GM12878 (cell line): ENCODE measurements at regions not wholly inside any gene's neighbourhood (a gene's known extent, or its start where the extent isn't known, plus 50 kb on each side); places are given as distances from the start of the nearest gene placed in this dataset.

Experiments used
- ATAC-seq: fragments of 200-7000 bp; cut with Tn5 transposase; 3 replicates; pipeline ENCODE4 v1.9.1; 2020; ENCODE audit warnings: mild to moderate bottlenecking, moderate library complexity
- BruUV-seq: library from RNA; stranded (reverse); fragments of 400-500 nt; replicated peaks from 2 replicates; lab custom pipeline; 2021; lab: Mats Ljungman, UMichigan
- CTCF ChIA-PET: fragments of 300-600 bp; sonication (Branson Sonifier 250); formaldehyde crosslinking; extraction: SDS; loops from one replicate; lab custom pipeline; 2021; ENCODE audit warnings: inconsistent platforms; lab: Yijun Ruan, JAX
- POLR2A ChIA-PET: fragments of 350-600 bp; formaldehyde crosslinking; extraction: SDS; loops from one replicate; lab custom pipeline; 2021; ENCODE audit warnings: inconsistent platforms; lab: Charles Lee
- RAD21 ChIA-PET: fragments of 300-600 bp; sonication (Branson Sonifier 250); formaldehyde crosslinking; loops from one replicate; lab custom pipeline; 2023; ENCODE audit warnings: antibody characterized with exemption; ENCODE audit not compliant: unreplicated experiment; lab: Charles Lee
- SMC1A ChIA-PET: fragments of 300-600 bp; sonication (Branson Sonifier 250); formaldehyde crosslinking; loops from one replicate; lab custom pipeline; 2023; ENCODE audit not compliant: unreplicated experiment, uncharacterized antibody; lab: Charles Lee
- DNase-seq: peaks from one replicate; pipeline ENCODE4 v3.0.0-alpha.2; 2011; ENCODE audit warnings: low read depth, low spot score
- FAIRE-seq: peaks from 3 replicates; lab custom pipeline; 2011; peaks lifted over from hg19 to GRCh38; lab: Jason Lieb, UNC
- H2AFZ ChIP-seq: 2 replicates; pipeline ENCODE4 v1.6.0; 2011; ENCODE audit warnings: low read depth, low read length, control low read depth; ENCODE audit not compliant: control insufficient read depth
- H3K27ac ChIP-seq: 2 replicates; pipeline ENCODE4 v1.5.1; 2011; ENCODE audit warnings: control low read depth; ENCODE audit not compliant: control insufficient read depth, insufficient read depth
- H3K27me3 ChIP-seq, 2 experiments: replicated peaks in 1 of 2; 2 replicates each; pipeline versions ENCODE4 v1.6.0 to v1.6.1; 2011; ENCODE audit warnings: low read length in 1 of 2; ENCODE audit not compliant: control insufficient read depth in 2 of 2, insufficient read depth in 2 of 2
- H3K36me3 ChIP-seq, 2 experiments: 2 replicates each; pipeline ENCODE4 v1.5.1; 2011; ENCODE audit warnings: low read length in 1 of 2; ENCODE audit not compliant: control insufficient read depth in 2 of 2, insufficient read depth in 2 of 2
- H3K4me1 ChIP-seq: 2 replicates; pipeline ENCODE4 v1.6.1; 2011; ENCODE audit warnings: mild to moderate bottlenecking, low read length, moderate library complexity, mixed read lengths; ENCODE audit not compliant: control insufficient read depth, insufficient read depth
- H3K4me2 ChIP-seq: 2 replicates; pipeline ENCODE4 v1.6.0; 2011; ENCODE audit warnings: control low read depth; ENCODE audit not compliant: control insufficient read depth, insufficient read depth
- H3K4me3 ChIP-seq: fragments of 200-600 bp; sonication (generic); 2 replicates; pipeline ENCODE4 v1.5.1; 2016
- H3K79me2 ChIP-seq: 2 replicates; pipeline ENCODE4 v1.6.0; 2011; ENCODE audit warnings: low read length; ENCODE audit not compliant: control insufficient read depth, insufficient read depth
- H3K9ac ChIP-seq: 2 replicates; pipeline ENCODE4 v1.8.0; 2011; ENCODE audit warnings: low read length, control low read depth, mixed read lengths; ENCODE audit not compliant: control insufficient read depth, insufficient read depth
- H3K9me3 ChIP-seq: replicated peaks from 3 replicates; pipeline ENCODE4 v1.5.1; 2011; ENCODE audit warnings: mild to moderate bottlenecking, low read length; ENCODE audit not compliant: control insufficient read depth, insufficient read depth
- H4K20me1 ChIP-seq: 2 replicates; pipeline ENCODE4 v1.6.0; 2011; ENCODE audit not compliant: control insufficient read depth, insufficient read depth
- BHLHE40 ChIP-seq, 2 experiments: fragments of 450-650 bp in 1 of 2; IDR thresholded peaks; 2 replicates each; pipeline ENCODE4 v1.6.1; 2011 to 2017; ENCODE audit warnings: low read depth in 2 of 2, borderline replicate concordance in 1 of 2, improper control_type of control experiment in 1 of 2, low read length in 1 of 2, mild to moderate bottlenecking in 1 of 2
- DPF2 ChIP-seq: fragments of 450-650 bp; IDR thresholded peaks from 2 replicates; pipeline ENCODE4 v1.6.1; 2017; ENCODE audit warnings: mild to moderate bottlenecking
- JUNB ChIP-seq: IDR thresholded peaks from 2 replicates; pipeline ENCODE4 v1.6.1; 2016; ENCODE audit warnings: antibody characterized with exemption, mild to moderate bottlenecking
- MYC ChIP-seq: IDR thresholded peaks from 2 replicates; pipeline ENCODE4 v1.6.1; 2011; ENCODE audit warnings: mild to moderate bottlenecking, low read length, moderate library complexity, inconsistent platforms; ENCODE audit not compliant: insufficient read depth, insufficient replicate concordance, insufficient read length, severe bottlenecking
- POLR2AphosphoS5 ChIP-seq: IDR thresholded peaks from 2 replicates; pipeline ENCODE4 v1.6.1; 2011; ENCODE audit warnings: mild to moderate bottlenecking, low read length, inconsistent platforms
- SUPT20H ChIP-seq: IDR thresholded peaks from 2 replicates; pipeline ENCODE4 v1.6.1; 2011; ENCODE audit warnings: low read depth, mild to moderate bottlenecking, low read length, moderate library complexity, borderline replicate concordance; ENCODE audit not compliant: control insufficient read depth
- TCF3 ChIP-seq: IDR thresholded peaks from 2 replicates; pipeline ENCODE4 v1.6.1; 2012; ENCODE audit warnings: low read depth, mild to moderate bottlenecking, low read length, borderline replicate concordance; ENCODE audit not compliant: insufficient read depth
- YY1 ChIP-seq: IDR thresholded peaks from 2 replicates; pipeline ENCODE4 v1.6.1; 2011; ENCODE audit warnings: low read depth, mild to moderate bottlenecking, low read length
- ZBED1 ChIP-seq: IDR thresholded peaks from 2 replicates; pipeline ENCODE4 v1.6.1; 2016; ENCODE audit warnings: borderline replicate concordance
- ZNF24 ChIP-seq: fragments of 450-650 bp; IDR thresholded peaks from 2 replicates; pipeline ENCODE4 v1.6.1; 2017; ENCODE audit warnings: antibody characterized with exemption, mild to moderate bottlenecking
- WGBS: methylation state at CpG from one replicate; pipeline ENCODE4 v1.1.6; 2016; ENCODE audit warnings: low lambda C conversion rate; ENCODE audit not compliant: insufficient replicate concordance, insufficient coverage; ENCODE audit errors: missing lambda C conversion rate; 5-methylcytosine and 5-hydroxymethylcytosine counted together
- in situ Hi-C: fragments of 300-500 bp; cut with MboI; formaldehyde crosslinking; loops from 9 replicates; pipeline ENCODE4 v1.14.3; 2018; ENCODE audit warnings: mixed read lengths
- intact Hi-C: fragments of 100-400 bp; cut with micrococcal nuclease; formaldehyde crosslinking; loops from one replicate; pipeline ENCODE4 v1.14.2; 2022; ENCODE audit not compliant: unreplicated experiment
- TF ChIP-seq, protein P1 (sequence below): IDR thresholded peaks from 2 replicates; pipeline ENCODE4 v1.6.1; 2012; ENCODE audit warnings: mild to moderate bottlenecking, low read depth, low read length
- TF ChIP-seq, protein P2 (sequence below), 3 experiments: IDR thresholded peaks in 2 of 3; conservative IDR thresholded peaks in 1 of 3; 2 replicates each; pipeline ENCODE4 v1.5.1; 2011; ENCODE audit warnings: low read depth in 3 of 3, low read length in 3 of 3, mild to moderate bottlenecking in 3 of 3, control low read depth in 2 of 3, moderate library complexity in 2 of 3, inconsistent platforms in 1 of 3, mixed read lengths in 1 of 3; ENCODE audit not compliant: control insufficient read depth in 2 of 3, insufficient read depth in 1 of 3; ENCODE audit errors: extremely low read depth in 1 of 3

DNA sequence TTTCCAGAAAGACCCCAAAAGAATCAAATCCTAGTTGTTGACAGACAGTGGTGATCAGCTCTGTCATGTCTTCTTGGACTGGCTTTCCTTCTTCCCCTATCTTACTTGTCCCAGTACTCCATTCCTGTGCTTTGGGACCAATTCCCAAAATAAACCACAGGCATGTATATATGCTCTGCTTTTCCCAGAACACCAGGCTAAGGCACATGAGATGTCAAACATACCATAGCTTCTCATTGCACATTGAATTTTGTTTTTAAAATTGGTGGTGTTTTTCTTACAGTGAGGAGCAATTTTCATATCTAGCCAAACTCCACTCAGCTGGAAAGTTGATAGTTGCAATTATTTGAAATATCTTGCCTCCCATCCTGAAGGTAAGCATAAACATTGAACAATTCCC, 88.9 kb upstream of the RGPD4 start:
- POLR2A ChIA-PET: no interaction called here
- RAD21 ChIA-PET: no interaction called here
- H3K9me3 ChIP-seq: no peaks in the 10 kb centered on the region
- H3K27me3 ChIP-seq: no peaks in the 10 kb centered on the region
- in situ Hi-C loops (no loop called here), intact Hi-C loops (no loop called here)
- H3K4me2 ChIP-seq: no peak overlapping the region
- no peak overlapping the region for H2AFZ ChIP-seq
- H3K36me3 ChIP-seq: no peaks in the 10 kb centered on the region
- DNase-seq (no peak), FAIRE-seq (no peak), ATAC-seq (no peak)
- no peak overlapping the region for H3K27ac ChIP-seq
- TF ChIP-seq ZNF24: no peak
- CTCF ChIA-PET: no interaction called here
- no peak overlapping the region for H3K4me3 ChIP-seq
- SMC1A ChIA-PET: no interaction called here
- no TSS peak for BruUV-seq
- no peaks in the 10 kb centered on the region for H4K20me1 ChIP-seq
- no peak overlapping the region for H3K9ac ChIP-seq
- H3K4me1 ChIP-seq: no peaks in the 10 kb centered on the region
- H3K79me2 ChIP-seq: no peaks in the 10 kb centered on the region

DNA sequence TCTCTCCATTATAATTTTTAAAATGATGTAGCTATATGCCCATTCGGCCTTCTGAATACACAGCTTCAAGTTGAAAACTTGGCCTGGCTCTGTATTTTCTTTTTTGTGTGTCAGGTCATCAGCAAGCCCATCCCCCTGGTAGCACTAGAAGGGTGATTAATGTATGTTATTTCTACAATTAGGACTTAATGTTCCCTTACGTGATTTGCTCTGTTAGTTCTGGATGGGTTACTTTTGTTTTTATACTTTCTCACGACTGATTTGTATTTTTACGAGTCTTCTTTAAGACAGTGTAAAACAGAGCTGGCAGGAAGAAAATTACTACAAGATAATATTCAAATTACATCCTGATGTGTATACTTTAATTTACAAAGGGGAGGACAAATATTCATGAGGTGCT, 88.4 kb upstream of the RGPD4 start:
- Histone ChIP-seq H3K4me1 (no peaks in the 10 kb centered on the region), H3K36me3 (no peaks in the 10 kb centered on the region), H3K9ac (no peak overlapping the region), H4K20me1 (no peaks in the 10 kb centered on the region), H3K4me2 (no peak overlapping the region), H3K27me3 (no peaks in the 10 kb centered on the region), H3K4me3 (no peak overlapping the region), H3K27ac (no peak overlapping the region), H3K79me2 (no peaks in the 10 kb centered on the region), H2AFZ (no peak overlapping the region), H3K9me3 (no peaks in the 10 kb centered on the region)
- no peak for TF ChIP-seq JUNB
- TF ChIP-seq, protein P1, sequence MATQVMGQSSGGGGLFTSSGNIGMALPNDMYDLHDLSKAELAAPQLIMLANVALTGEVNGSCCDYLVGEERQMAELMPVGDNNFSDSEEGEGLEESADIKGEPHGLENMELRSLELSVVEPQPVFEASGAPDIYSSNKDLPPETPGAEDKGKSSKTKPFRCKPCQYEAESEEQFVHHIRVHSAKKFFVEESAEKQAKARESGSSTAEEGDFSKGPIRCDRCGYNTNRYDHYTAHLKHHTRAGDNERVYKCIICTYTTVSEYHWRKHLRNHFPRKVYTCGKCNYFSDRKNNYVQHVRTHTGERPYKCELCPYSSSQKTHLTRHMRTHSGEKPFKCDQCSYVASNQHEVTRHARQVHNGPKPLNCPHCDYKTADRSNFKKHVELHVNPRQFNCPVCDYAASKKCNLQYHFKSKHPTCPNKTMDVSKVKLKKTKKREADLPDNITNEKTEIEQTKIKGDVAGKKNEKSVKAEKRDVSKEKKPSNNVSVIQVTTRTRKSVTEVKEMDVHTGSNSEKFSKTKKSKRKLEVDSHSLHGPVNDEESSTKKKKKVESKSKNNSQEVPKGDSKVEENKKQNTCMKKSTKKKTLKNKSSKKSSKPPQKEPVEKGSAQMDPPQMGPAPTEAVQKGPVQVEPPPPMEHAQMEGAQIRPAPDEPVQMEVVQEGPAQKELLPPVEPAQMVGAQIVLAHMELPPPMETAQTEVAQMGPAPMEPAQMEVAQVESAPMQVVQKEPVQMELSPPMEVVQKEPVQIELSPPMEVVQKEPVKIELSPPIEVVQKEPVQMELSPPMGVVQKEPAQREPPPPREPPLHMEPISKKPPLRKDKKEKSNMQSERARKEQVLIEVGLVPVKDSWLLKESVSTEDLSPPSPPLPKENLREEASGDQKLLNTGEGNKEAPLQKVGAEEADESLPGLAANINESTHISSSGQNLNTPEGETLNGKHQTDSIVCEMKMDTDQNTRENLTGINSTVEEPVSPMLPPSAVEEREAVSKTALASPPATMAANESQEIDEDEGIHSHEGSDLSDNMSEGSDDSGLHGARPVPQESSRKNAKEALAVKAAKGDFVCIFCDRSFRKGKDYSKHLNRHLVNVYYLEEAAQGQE: no peak
- TF ChIP-seq, protein P2, sequence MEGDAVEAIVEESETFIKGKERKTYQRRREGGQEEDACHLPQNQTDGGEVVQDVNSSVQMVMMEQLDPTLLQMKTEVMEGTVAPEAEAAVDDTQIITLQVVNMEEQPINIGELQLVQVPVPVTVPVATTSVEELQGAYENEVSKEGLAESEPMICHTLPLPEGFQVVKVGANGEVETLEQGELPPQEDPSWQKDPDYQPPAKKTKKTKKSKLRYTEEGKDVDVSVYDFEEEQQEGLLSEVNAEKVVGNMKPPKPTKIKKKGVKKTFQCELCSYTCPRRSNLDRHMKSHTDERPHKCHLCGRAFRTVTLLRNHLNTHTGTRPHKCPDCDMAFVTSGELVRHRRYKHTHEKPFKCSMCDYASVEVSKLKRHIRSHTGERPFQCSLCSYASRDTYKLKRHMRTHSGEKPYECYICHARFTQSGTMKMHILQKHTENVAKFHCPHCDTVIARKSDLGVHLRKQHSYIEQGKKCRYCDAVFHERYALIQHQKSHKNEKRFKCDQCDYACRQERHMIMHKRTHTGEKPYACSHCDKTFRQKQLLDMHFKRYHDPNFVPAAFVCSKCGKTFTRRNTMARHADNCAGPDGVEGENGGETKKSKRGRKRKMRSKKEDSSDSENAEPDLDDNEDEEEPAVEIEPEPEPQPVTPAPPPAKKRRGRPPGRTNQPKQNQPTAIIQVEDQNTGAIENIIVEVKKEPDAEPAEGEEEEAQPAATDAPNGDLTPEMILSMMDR (IDR thresholded peaks at IDR 0.05 in 2 of 3, conservative IDR thresholded peaks at IDR 0.05 in 1 of 3; ENCODE audit: control insufficient read depth in 2 of 3, extremely low read depth in 1 of 3, insufficient read depth in 1 of 3, low read depth in 3 of 3, low read length in 3 of 3): no peak
- TF ChIP-seq ZBED1: no peak
- TF ChIP-seq SUPT20H: no peak
- no peak for TF ChIP-seq MYC
- TF ChIP-seq POLR2AphosphoS5: no peak
- TF ChIP-seq BHLHE40 (IDR thresholded peaks at IDR 0.05; ENCODE audit: borderline replicate concordance in 1 of 2, low read depth in 2 of 2, low read length in 1 of 2): no peak
- TF ChIP-seq TCF3: no peak
- no peak for TF ChIP-seq DPF2
- TF ChIP-seq YY1: no peak
- ChIA-PET RAD21 (no interaction called here), POLR2A (no interaction called here), SMC1A (no interaction called here), CTCF (no interaction called here)
- no TSS peak for BruUV-seq
- FAIRE-seq (no peak), ATAC-seq (no peak), DNase-seq (no peak)
- intact Hi-C loops (no loop called here), in situ Hi-C loops (no loop called here)
- 8% methylated on average over 4 of the region's 4 CpGs for WGBS
